Heart left ventricle (tissue), 13 donors: ENCODE measurements at regions not wholly inside any gene's neighbourhood (a gene's known extent, or its start where the extent isn't known, plus 50 kb on each side); places are given as distances from the start of the nearest gene placed in this dataset.

ENCODE experiments used
- POLR2A ChIP-seq, 2 donors: fragments of 450-650 bp; IDR thresholded peaks; one replicate each; pipeline ENCODE4 v1.6.1; 2017; ENCODE audit warnings: antibody characterized with exemption in 2 of 2, mild to moderate bottlenecking in 2 of 2, moderate library complexity in 2 of 2
- TF ChIP-seq, protein P1 (sequence below), 12 donors: fragments of 200-600 bp; sonication (generic) in 4 of 12; IDR thresholded peaks; one replicate each; pipeline versions ENCODE4 v1.5.0 to v1.8.0; 2018 to 2022; ENCODE audit warnings: antibody characterized with exemption in 12 of 12, mild to moderate bottlenecking in 5 of 12
- donor health status: ischemic (EF 13 %, LVEDD 7.1; RV severe dilation, severe dysfunction).
- donor health status: DM: no; HTN: yes; CAD: no.
- donor health status: DM: no; HTN: no; CAD: no.
- donor health status: ischemic (EF 25% LVEDD 6.9; RV normal size, moderate dysfunction).
- donor health status: ischemic (EF 25% LVEDD 5.7; RV mildly dilated, moderate dysfunction).
- donor health status: ischemic (EF 35%, LVEDD 5.7; RV mildly dilated, moderate dysfunction).
- donor health status: nonischemic (EF 11% LVEDD 7.7; RV severe dilation, severe dysfunction).
- donor health status: DM: yes; HTN: yes; CAD: no.
- donor health status: PGD.
- donor health status: ischemic (EF 29% LVEDD 5.4; RV normal size, mild dysfunction).
- donor health status: nonischemic (EF 23%, LVEDD 6.1; RV moderate dilation, normal function).

DNA sequence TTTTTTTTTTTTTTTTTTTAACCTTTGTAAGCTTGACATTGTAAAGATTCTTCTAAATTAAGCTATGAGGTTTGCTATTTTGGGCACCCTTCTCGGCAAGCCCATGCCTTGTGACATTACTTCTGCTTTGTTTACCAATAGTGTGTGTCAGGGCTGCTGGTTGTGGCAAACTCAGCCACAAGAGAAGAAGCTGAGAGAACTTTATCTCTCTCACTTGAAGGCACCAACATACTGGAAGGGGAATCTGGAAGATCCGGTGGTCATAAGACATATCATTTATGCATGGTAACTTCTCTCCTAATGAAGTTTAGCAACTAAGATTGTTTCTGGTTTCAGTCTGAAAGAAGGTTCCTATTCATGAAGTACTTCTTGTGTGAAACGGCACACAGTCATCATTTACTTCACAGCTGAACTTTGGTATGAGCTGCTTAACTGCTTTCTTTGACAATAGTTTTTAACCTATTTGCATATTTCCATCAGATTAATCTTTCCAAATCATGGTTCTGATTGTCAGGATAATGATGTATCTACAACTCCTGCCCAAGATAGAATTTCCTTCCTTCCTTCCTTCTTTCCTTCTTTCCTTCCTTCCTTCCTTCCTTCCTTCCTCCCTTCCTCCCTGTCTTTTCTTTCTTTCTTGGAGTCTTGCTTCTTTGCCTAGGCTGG is 189.3 kb downstream of the NFKBIZ start:
- TF ChIP-seq, protein P1, sequence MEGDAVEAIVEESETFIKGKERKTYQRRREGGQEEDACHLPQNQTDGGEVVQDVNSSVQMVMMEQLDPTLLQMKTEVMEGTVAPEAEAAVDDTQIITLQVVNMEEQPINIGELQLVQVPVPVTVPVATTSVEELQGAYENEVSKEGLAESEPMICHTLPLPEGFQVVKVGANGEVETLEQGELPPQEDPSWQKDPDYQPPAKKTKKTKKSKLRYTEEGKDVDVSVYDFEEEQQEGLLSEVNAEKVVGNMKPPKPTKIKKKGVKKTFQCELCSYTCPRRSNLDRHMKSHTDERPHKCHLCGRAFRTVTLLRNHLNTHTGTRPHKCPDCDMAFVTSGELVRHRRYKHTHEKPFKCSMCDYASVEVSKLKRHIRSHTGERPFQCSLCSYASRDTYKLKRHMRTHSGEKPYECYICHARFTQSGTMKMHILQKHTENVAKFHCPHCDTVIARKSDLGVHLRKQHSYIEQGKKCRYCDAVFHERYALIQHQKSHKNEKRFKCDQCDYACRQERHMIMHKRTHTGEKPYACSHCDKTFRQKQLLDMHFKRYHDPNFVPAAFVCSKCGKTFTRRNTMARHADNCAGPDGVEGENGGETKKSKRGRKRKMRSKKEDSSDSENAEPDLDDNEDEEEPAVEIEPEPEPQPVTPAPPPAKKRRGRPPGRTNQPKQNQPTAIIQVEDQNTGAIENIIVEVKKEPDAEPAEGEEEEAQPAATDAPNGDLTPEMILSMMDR (IDR thresholded peaks at IDR 0.05) = no peak
- TF ChIP-seq POLR2A (IDR thresholded peaks at IDR 0.05) = no peak
